H1 (cell line): ENCODE measurements at regions not wholly inside any gene's neighbourhood (a gene's known extent, or its start where the extent isn't known, plus 50 kb on each side); places are given as distances from the start of the nearest gene placed in this dataset.

Experiments
- BRCA1 ChIP-seq: IDR thresholded peaks from 2 replicates; pipeline ENCODE4 v1.6.1; 2012; ENCODE audit warnings: low read depth, low read length, improper control_type of control experiment
- GABPA ChIP-seq: IDR thresholded peaks from 2 replicates; pipeline ENCODE4 v1.6.1; 2011; ENCODE audit warnings: mild to moderate bottlenecking, low read length, moderate library complexity, borderline replicate concordance; ENCODE audit not compliant: insufficient read depth
- RAD21 ChIP-seq, 2 experiments: IDR thresholded peaks in 1 of 2; conservative IDR thresholded peaks in 1 of 2; 2 replicates each; pipeline ENCODE4 v1.6.1; 2011; ENCODE audit warnings: low read depth in 2 of 2, low read length in 2 of 2, improper control_type of control experiment in 1 of 2, inconsistent platforms in 1 of 2, mild to moderate bottlenecking in 1 of 2, moderate library complexity in 1 of 2
- RFX5 ChIP-seq: IDR thresholded peaks from 2 replicates; pipeline ENCODE4 v1.6.1; 2011; ENCODE audit warnings: low read depth, low read length, improper control_type of control experiment, borderline replicate concordance
- ZNF274 ChIP-seq: IDR thresholded peaks from 2 replicates; pipeline ENCODE4 v1.7.0; 2012; ENCODE audit warnings: low read length, borderline replicate concordance; ENCODE audit errors: extremely low read depth

DNA sequence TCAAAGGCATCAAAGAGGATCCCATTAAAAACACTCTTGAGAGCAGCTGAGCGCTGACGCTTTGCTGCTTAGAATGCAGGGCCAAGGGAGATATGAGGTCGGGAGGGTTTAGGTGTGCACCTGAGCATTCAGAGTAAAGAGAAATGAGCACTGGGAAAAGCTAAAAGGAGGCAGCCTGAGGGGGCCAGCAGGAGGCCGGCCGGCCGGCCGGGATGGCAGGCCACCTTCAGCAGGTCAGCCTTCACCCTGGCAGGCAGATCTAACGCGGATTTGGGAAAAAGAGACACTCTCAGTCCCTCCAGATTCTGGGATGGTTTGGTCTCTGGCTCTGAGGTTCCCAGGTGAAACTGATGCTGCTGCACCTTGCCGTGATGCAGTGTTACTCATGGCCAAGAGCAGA is 393.5 kb downstream of the TRIML1 start:
- TF ChIP-seq BRCA1 (no peak), GABPA (no peak), ZNF274 (no peak), RAD21 (IDR thresholded peaks at IDR 0.05 in 1 of 2, conservative IDR thresholded peaks at IDR 0.05 in 1 of 2; ENCODE audit: low read depth in 2 of 2, low read length in 2 of 2) (no peak), RFX5 (no peak)
